ENCODE measurements at regions not wholly inside any gene's neighbourhood (a gene's known extent, or its start where the extent isn't known, plus 50 kb on each side); places are given as distances from the start of the nearest gene placed in this dataset.
"Not testable (repeated sequence)": the region's sequence is repeated elsewhere in the genome, so short reads cannot be mapped to it uniquely, and the experiment has no call there.

- DNase-seq (ENCODE audit: low read depth in 2 of 2), result no peak
Observed at GRCh38 chr14:101320396-101320795, 240.9 kb upstream of the DIO3 start.

- DNase-seq (ENCODE audit: low read depth in 2 of 2), result no peak
Observed at GRCh38 chr14:101322223-101322622, 239.1 kb upstream of the DIO3 start.

GRCh38 chr14:101323111-101323510, 238.2 kb upstream of the DIO3 start:
- DNase-seq (ENCODE audit: low read depth in 2 of 2), result no peak

GRCh38 chr14:101323614-101324235, 237.6 kb upstream of the DIO3 start:
- DNase-seq (ENCODE audit: low read depth in 2 of 2), result not testable (repeated sequence)

GRCh38 chr14:101325319-101325718, 236.0 kb upstream of the DIO3 start:
- no peak for DNase-seq (ENCODE audit: low read depth in 2 of 2)

GRCh38 chr14:101328412-101329028, 232.8 kb upstream of the DIO3 start:
- no peak for DNase-seq (ENCODE audit: low read depth in 2 of 2)

- DNase-seq (ENCODE audit: low read depth in 2 of 2), result no peak
Observed at GRCh38 chr14:101330416-101331140, 230.7 kb upstream of the DIO3 start.

- DNase-seq (ENCODE audit: low read depth in 2 of 2), result no peak
Observed at GRCh38 chr14:101331141-101331525, 230.2 kb upstream of the DIO3 start.

- DNase-seq (ENCODE audit: low read depth in 2 of 2), result no peak
Observed at GRCh38 chr14:101331661-101332169, 229.6 kb upstream of the DIO3 start.

GRCh38 chr14:101332281-101332680, 229.0 kb upstream of the DIO3 start:
- no peak for DNase-seq (ENCODE audit: low read depth in 2 of 2)

GRCh38 chr14:101333335-101334280, 227.7 kb upstream of the DIO3 start:
- DNase-seq (ENCODE audit: low read depth in 2 of 2), result no peak

GRCh38 chr14:101334656-101335055, 226.6 kb upstream of the DIO3 start:
- DNase-seq (ENCODE audit: low read depth in 2 of 2), result no peak

- no peak for DNase-seq (ENCODE audit: low read depth in 2 of 2)
Observed at GRCh38 chr14:101335061-101335661, 226.1 kb upstream of the DIO3 start.

- DNase-seq (ENCODE audit: low read depth in 2 of 2), result no peak
Observed at GRCh38 chr14:101336183-101336582, 225.1 kb upstream of the DIO3 start.

- no peak for DNase-seq (ENCODE audit: low read depth in 2 of 2)
Observed at GRCh38 chr14:101337053-101337452, 224.2 kb upstream of the DIO3 start.

GRCh38 chr14:101340556-101340955, 220.7 kb upstream of the DIO3 start:
- DNase-seq (ENCODE audit: low read depth in 2 of 2), result no peak

GRCh38 chr14:101347893-101348777, 213.2 kb upstream of the DIO3 start:
- no peak for DNase-seq (ENCODE audit: low read depth in 2 of 2)

- DNase-seq (ENCODE audit: low read depth in 2 of 2), result no peak
Observed at GRCh38 chr14:101349108-101349507, 212.2 kb upstream of the DIO3 start.

GRCh38 chr14:101350021-101350420, 211.3 kb upstream of the DIO3 start:
- DNase-seq (ENCODE audit: low read depth in 2 of 2), result no peak

GRCh38 chr14:101350691-101351090, 210.6 kb upstream of the DIO3 start:
- no peak for DNase-seq (ENCODE audit: low read depth in 2 of 2)

All from stimulated activated CD8-positive, alpha-beta memory T cell treated with anti-CD3 and anti-CD28 coated beads, Interleukin-7, amount 100 ng/mL, for 1 hour (primary cell).